Fibroblast of lung (primary cell): ENCODE measurements at regions not wholly inside any gene's neighbourhood (a gene's known extent, or its start where the extent isn't known, plus 50 kb on each side); places are given as distances from the start of the nearest gene placed in this dataset.

Experiments used
- DNase-seq, 2 donors: peaks; one replicate each; pipeline versions ENCODE4 v3.0.0 to v3.0.0-alpha.2; 2010; ENCODE audit warnings: low read depth in 2 of 2
- H2AFZ ChIP-seq: 2 replicates; pipeline ENCODE4 v1.5.1; 2012; ENCODE audit warnings: low read length, control low read depth, inconsistent platforms
- H3K27ac ChIP-seq: 2 replicates; pipeline ENCODE4 v1.5.1; 2011; ENCODE audit warnings: low read length, control low read depth; ENCODE audit not compliant: insufficient read depth
- H3K27me3 ChIP-seq: 2 replicates; pipeline ENCODE4 v1.5.1; 2011; ENCODE audit warnings: mild to moderate bottlenecking, low read length; ENCODE audit not compliant: control insufficient read depth, insufficient read depth
- H3K36me3 ChIP-seq: 2 replicates; pipeline ENCODE4 v1.5.1; 2011; ENCODE audit warnings: low read length; ENCODE audit not compliant: control insufficient read depth, insufficient read depth
- H3K4me1 ChIP-seq: 2 replicates; pipeline ENCODE4 v1.5.1; 2011; ENCODE audit warnings: low read length; ENCODE audit not compliant: control insufficient read depth, insufficient read depth; ENCODE audit errors: extremely low read depth
- H3K4me2 ChIP-seq: 2 replicates; pipeline ENCODE4 v1.5.1; 2011; ENCODE audit warnings: low read length, control low read depth; ENCODE audit not compliant: insufficient read depth; ENCODE audit errors: extremely low read depth
- H3K4me3 ChIP-seq, 4 experiments: fragments of 200-600 bp in 1 of 4; sonication (generic) in 1 of 4; replicated peaks in 1 of 4; 2 replicates each; pipeline ENCODE4 v1.5.1; 2011 to 2016; ENCODE audit warnings: low read length in 4 of 4, low read depth in 3 of 4, mild to moderate bottlenecking in 3 of 4, control low read depth in 2 of 4, inconsistent platforms in 1 of 4, mixed read lengths in 1 of 4; ENCODE audit not compliant: insufficient read depth in 1 of 4; ENCODE audit errors: control extremely low read depth in 1 of 4
- H3K79me2 ChIP-seq: 2 replicates; pipeline ENCODE4 v1.5.1; 2012; ENCODE audit warnings: mild to moderate bottlenecking, low read length, inconsistent platforms; ENCODE audit not compliant: control insufficient read depth, insufficient read depth
- H3K9ac ChIP-seq: 2 replicates; pipeline ENCODE4 v1.5.1; 2011; ENCODE audit warnings: mild to moderate bottlenecking, low read length, control low read depth; ENCODE audit not compliant: insufficient read depth
- H3K9me3 ChIP-seq: 2 replicates; pipeline ENCODE4 v1.5.1; 2012; ENCODE audit warnings: low read depth, low read length; ENCODE audit not compliant: control insufficient read depth, insufficient read depth
- H4K20me1 ChIP-seq: 2 replicates; pipeline ENCODE4 v1.5.1; 2011; ENCODE audit warnings: low read length; ENCODE audit not compliant: control insufficient read depth, insufficient read depth; ENCODE audit errors: extremely low read depth
- CTCF ChIP-seq, 2 donors: IDR thresholded peaks in 1 of 2; conservative IDR thresholded peaks in 1 of 2; 1 replicate in 1 of 2; 2 replicates in 1 of 2; pipeline ENCODE4 v1.5.1; 2011 to 2012; ENCODE audit warnings: low read length in 2 of 2, control low read depth in 1 of 2, inconsistent platforms in 1 of 2, low read depth in 1 of 2, mild to moderate bottlenecking in 1 of 2
- EZH2 ChIP-seq: IDR thresholded peaks from 2 replicates; pipeline ENCODE4 v1.5.1; 2012; ENCODE audit warnings: low read length, control low read depth, mild to moderate bottlenecking; ENCODE audit errors: missing control alignments

- peak in 1 of 2 donors; percentile 55 for DNase-seq
- TF ChIP-seq EZH2 (no peak), CTCF (conservative IDR thresholded peaks at IDR 0.05 in 1 of 2, IDR thresholded peaks at IDR 0.05 in 1 of 2; ENCODE audit: low read depth in 1 of 2, low read length in 2 of 2) (no peak)
- Histone ChIP-seq H3K9ac (no peak overlapping the region), H3K79me2 (no peaks in the 10 kb centered on the region), H3K4me1 (no peaks in the 10 kb centered on the region), H3K27ac (no peak overlapping the region), H3K9me3 (no peaks in the 10 kb centered on the region), H3K27me3 (no peaks in the 10 kb centered on the region), H2AFZ (no peak overlapping the region), H4K20me1 (no peaks in the 10 kb centered on the region), H3K4me2 (no peak overlapping the region), H3K4me3 (no peak overlapping the region), H3K36me3 (no peaks in the 10 kb centered on the region)
These were observed 52.8 kb upstream of the ADGRL4 start for GRCh38 chr1:79059341-79059740.
